Epidermal melanocyte (primary cell): ENCODE measurements at regions not wholly inside any gene's neighbourhood (a gene's known extent, or its start where the extent isn't known, plus 50 kb on each side); places are given as distances from the start of the nearest gene placed in this dataset.

Experiments
- DNase-seq: peaks from one replicate; pipeline ENCODE4 v3.0.0; 2011; ENCODE audit warnings: low spot score; ENCODE audit not compliant: insufficient read length

DNA sequence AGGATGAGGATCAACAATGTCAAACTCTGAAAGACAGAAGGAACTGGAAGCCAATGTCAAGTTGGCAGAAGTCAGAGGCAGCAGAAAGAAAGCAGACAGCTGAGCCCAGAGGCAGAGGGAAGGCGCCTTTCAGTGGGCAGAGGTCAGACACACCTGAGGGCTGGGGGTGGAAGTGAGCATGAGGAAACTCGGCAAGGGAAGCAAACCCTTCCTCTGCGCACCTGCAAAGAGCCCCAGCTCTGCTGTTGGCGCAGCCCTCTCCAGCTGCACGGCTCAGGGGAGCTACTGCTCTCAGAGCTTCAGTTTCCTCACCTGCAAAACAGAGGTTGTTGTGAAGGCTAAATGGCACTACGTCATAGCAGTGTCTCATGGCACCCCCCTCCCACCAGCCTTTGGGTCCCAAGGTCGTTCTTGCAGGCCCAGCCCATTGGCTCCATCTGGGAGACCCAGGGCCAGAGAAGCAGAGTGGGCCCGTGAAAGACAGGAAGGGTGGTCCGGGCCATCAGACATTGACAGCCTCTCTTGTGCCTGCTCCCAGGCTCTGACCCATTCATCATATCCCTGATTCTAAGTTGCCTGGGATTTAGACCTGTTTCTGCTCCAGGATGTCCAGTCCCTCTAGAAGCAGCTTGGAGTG, 53.3 kb upstream of the SLC6A11 start:
- DNase-seq, result no peak

DNA sequence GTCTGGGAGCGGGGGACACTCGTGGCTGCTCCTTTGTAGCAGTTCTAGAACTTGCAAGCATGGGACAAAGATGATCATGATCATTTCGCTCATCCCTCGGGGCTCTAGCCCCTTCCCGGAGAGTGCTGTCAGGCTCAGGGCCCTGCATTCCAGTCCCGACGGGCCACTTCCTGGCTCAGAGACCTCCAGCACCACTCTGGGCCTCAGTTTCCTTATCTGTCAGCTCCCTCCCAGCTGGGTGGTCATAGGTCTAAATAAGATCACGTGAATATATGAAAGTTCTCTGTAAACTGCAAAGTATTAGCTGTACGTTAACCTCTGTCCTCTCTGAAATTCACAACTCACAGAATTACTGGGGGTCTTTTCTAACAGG, 52.8 kb upstream of the SLC6A11 start:
- DNase-seq, result no peak

DNA sequence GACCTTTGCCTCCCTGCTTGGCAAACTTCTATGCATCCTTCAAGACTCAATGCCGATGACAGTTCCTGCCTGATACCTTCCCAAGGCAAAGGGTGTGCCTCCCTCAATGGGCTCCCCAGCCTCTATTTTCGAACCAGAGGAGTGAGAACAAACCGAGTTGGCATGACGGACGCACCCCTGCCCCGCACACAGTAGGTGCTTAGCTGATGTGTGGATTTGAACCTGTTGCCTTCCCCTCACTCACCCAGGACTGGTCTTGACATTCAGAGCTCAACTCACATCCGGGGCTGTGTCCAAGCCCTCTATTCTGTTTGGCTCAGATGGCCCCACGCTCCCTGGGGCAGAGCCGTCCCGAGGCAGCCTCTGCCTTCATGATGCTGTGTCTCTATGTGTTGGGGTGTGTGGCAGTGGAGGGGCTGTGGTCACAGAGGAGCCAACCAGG, 52.2 kb upstream of the SLC6A11 start:
- no peak for DNase-seq

DNA sequence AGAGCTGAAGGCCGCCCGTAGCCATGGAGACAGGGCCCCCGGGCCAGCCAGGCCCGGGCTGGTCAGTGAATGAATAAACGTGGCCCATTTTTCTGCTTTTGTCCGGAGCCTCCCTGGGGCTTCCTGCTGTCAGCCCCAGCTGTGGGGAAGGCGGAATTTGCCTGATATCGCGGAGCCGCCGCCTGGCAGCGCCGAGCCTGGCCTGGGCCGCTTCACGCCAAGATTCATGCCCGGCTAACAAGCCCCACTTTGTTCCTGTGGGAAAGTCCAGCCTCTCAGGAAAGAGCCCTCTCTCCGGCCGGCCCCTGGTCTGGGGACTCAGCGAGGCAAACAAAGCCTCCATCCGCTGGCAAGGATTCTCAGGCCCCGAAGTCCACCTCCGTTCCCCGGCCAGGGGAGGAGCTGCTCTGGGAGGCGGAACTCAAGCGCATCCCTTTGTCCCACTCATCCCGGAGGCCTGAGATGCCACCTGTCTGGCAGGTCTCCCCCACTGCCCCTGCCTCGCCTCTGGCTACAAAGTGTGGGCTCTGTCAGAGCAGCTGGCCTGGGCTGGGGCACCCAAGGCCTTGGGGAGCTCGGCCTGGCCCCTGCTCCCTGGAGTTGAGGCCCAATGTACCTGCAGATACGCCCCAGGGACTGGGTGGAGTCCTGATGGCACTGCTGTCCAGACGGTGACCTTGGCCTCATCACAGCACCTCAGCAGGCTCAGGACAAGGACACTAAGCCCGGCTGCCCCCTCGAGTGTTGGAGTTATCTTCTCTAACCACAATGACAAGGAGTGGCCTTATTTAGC, 51.6 kb upstream of the SLC6A11 start:
- no peak for DNase-seq

DNA sequence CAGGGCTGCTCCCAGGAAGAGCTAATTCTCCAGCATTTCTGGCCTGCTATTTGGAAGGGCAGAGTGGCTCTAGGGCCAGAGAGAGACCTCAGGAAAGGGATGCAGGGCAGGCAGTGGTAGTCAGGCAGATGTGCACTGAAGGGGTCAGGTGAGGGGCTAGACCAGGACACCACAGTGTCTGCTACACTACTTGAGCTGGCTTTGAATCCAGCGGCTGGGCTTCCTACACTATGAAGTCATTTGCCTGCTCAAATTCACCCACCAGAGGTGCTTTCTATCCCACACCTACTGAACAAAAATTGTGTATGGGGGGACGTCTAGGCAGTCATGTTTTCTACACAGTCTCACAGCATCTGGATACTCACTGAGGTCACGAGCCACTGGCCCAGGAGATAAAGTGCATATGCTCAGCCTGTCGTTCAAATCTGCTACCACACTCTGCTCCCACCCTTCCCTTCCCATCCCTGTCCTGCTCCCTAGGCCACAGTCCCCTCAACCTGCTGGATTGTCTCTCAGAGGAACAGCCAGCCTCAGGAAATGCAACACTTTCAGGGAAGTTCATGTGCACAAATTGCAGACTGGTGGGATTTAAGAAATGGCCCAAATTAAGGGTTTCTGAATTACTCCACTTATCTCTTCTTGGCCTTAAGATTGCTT, 49.9 kb upstream of the SLC6A11 start:
- no peak for DNase-seq
